Coronary artery (tissue), 2 donors: ENCODE measurements at regions not wholly inside any gene's neighbourhood (a gene's known extent, or its start where the extent isn't known, plus 50 kb on each side); places are given as distances from the start of the nearest gene placed in this dataset.

Source experiments
- DNase-seq: peaks from one replicate; pipeline ENCODE4 v3.0.0-alpha.2; 2017; ENCODE audit warnings: low spot score
- H3K27ac ChIP-seq, 2 donors: fragments of 200-600 bp; sonication (generic); one replicate each; pipeline ENCODE4 v1.5.1; 2016 to 2019
- H3K4me3 ChIP-seq: fragments of 200-600 bp; sonication (generic); 2 replicates; pipeline ENCODE4 v1.5.1; 2016; ENCODE audit warnings: mild to moderate bottlenecking, moderate library complexity
- TF ChIP-seq, protein P1 (sequence below): fragments of 200-600 bp; sonication (generic); IDR thresholded peaks from one replicate; pipeline ENCODE4 v1.5.1; 2019; ENCODE audit warnings: antibody characterized with exemption

DNA sequence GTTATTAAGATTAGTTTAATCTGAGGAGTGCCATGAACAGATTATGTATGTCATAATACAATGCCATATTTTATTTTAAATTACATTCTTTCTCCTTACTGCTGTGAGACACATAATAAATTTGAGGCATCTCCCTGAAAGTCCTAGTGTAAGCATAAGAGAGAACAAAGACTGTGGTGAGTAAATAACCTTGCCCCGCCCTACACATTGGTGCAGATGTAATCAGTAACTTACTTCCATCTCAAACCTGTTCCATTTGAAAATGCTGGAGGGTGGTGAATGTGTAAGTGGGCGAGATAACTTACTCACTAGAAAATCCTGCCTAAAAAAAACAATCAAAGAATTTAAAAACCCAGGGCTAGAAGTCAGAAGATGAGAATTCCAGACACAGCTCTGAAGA, 338.1 kb upstream of the SLIT2 start:
- DNase-seq: no peak
- TF ChIP-seq, protein P1, sequence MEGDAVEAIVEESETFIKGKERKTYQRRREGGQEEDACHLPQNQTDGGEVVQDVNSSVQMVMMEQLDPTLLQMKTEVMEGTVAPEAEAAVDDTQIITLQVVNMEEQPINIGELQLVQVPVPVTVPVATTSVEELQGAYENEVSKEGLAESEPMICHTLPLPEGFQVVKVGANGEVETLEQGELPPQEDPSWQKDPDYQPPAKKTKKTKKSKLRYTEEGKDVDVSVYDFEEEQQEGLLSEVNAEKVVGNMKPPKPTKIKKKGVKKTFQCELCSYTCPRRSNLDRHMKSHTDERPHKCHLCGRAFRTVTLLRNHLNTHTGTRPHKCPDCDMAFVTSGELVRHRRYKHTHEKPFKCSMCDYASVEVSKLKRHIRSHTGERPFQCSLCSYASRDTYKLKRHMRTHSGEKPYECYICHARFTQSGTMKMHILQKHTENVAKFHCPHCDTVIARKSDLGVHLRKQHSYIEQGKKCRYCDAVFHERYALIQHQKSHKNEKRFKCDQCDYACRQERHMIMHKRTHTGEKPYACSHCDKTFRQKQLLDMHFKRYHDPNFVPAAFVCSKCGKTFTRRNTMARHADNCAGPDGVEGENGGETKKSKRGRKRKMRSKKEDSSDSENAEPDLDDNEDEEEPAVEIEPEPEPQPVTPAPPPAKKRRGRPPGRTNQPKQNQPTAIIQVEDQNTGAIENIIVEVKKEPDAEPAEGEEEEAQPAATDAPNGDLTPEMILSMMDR: no peak
- Histone ChIP-seq H3K27ac (no peak overlapping the region), H3K4me3 (no peak overlapping the region)

DNA sequence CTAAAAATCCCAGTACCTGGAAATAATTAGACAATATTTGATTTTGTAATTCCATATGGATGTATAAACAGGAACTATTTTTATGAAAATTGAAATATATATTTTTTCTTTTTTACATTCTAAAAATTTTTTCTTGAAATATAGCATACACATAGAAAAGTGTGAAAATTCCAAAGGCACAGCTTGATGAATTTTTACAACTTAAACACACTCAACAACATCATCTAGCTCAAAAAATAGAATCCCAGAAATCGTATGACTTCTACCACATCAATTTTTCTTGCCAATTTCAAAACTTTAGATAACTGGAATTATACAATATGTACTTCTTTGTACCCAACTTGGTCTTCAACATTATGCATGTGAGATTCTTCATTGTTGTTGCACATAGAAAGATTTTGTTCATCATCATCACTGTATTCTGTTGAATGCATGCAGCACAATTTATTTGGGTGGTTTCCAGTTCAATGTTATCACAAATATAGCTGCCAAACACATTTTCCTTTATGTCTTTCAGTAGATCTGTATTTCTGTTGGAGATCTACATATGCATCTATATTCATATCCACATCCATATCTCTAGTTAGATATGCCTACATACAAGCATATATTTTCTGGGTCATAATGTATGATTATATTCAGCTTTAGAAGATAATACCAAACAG, 340.7 kb upstream of the SLIT2 start:
- no peak overlapping the region for H3K27ac ChIP-seq
- H3K4me3 ChIP-seq: no peak overlapping the region
- DNase-seq: no peak
- TF ChIP-seq, protein P1: no peak

DNA sequence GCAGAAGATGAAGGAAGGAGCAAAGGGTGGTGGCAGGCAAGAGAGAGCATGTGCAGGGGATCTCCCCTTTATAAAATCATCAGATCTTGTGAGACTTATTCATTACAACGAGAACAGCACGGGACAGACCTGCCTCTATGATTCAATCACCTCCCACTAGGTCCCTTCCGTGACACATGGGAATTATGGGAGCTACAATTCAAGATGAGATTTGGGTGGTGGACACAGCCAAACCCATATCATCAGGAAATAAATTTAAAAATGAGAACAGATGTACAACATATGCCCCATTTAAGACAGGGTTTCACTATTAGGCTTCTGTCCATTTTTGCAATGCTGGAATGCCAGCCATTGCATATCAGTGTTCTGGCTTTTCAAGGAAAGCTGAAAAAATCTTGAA, 346.7 kb upstream of the SLIT2 start:
- TF ChIP-seq, protein P1: no peak
- Histone ChIP-seq H3K4me3 (no peak overlapping the region), H3K27ac (no peak overlapping the region)
- no peak for DNase-seq

DNA sequence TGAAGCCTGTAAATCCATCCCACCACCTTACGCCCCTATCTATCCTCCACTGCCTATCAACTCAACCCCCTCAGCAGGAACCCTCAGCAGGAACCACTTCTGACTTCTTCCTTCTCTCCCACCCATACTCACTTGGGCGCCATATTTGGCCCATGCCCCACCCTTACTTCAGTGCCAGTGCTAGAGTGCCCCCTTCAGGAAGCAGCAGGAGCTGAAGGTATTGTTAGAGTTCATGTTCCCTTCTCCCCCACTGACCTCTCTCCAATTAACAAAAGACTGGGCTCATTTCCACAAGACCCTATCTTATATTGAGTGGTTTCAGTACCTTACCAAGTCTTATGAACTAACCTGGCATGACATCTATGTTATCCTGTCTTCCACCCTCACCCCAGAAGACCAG, 363.1 kb upstream of the SLIT2 start:
- H3K4me3 ChIP-seq: no peak overlapping the region
- TF ChIP-seq, protein P1: no peak
- H3K27ac ChIP-seq: no peak overlapping the region
- DNase-seq: no peak

DNA sequence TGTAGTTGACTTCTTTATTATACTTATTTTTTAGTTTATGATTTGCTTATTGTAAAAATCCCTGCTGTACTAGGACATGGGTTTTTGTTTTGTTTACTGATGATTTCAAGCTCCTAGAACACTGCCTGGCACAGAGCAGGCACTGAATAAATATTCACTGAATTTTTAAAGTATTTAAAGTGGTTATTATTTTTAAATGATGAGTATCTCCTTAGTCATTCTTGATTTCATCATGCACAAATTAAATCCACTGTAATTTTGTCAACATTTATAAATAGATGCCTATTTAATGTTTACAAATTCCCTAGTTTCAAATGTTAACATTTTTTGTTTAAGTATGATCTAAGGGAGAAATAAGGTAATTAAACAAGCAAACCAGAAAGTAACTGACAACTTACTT, 367.9 kb upstream of the SLIT2 start:
- Histone ChIP-seq H3K4me3 (no peak overlapping the region), H3K27ac (no peak overlapping the region)
- DNase-seq: no peak
- TF ChIP-seq, protein P1: no peak

DNA sequence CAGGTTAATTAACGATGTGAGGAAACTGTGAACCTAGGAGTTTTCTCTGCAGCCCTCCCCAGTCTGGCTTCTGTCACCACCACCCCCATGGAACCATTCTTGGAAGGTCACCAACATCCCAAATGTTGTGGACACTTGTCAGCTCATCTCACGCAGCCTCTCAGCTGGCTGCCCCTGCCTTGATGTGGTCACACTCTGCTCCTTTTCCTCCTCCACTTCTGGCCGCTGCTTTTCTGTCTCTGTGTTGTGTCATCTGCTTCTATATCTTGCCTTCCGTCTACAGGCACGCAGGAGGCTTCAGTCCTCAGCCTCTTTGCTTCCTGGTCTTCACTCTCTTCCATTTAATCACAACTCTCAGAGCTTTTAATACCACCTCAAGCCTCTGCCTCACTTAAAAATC, 371.5 kb upstream of the SLIT2 start:
- TF ChIP-seq, protein P1: no peak
- Histone ChIP-seq H3K4me3 (no peak overlapping the region), H3K27ac (no peak overlapping the region)
- DNase-seq: no peak

DNA sequence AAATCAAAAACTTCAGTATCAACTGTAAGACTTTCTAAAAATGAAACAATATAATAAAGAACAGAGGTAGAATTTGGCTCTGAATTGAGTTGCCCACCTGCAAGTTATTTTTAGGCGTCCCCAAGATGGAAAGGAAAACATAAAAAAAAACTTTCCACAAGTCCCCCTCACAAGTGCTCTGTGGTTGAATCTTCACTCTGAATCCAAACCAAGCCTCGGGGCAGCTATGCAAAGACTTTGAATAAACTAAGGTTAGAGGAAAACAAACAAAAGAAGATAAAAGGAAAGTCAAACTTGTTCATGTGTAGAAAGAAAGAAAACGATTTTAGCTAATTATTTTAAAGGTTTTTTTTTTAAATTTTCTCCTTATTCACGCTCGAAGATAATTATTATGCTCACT, 372.4 kb upstream of the SLIT2 start:
- TF ChIP-seq, protein P1: no peak
- DNase-seq: no peak
- no peak overlapping the region for H3K27ac ChIP-seq
- no peak overlapping the region for H3K4me3 ChIP-seq
